HEK293 (cell line): ENCODE measurements at regions not wholly inside any gene's neighbourhood (a gene's known extent, or its start where the extent isn't known, plus 50 kb on each side); places are given as distances from the start of the nearest gene placed in this dataset.

Experiments
- CTCF ChIP-seq: fragments of 450-650 bp; formaldehyde crosslinking; IDR thresholded peaks from 2 replicates; pipeline ENCODE4 v1.5.1; 2016; ENCODE audit warnings: missing biosample characterization, missing genetic modification characterization
- ZBTB20 ChIP-seq: fragments of 450-650 bp; formaldehyde crosslinking; IDR thresholded peaks from 2 replicates; pipeline ENCODE4 v1.5.1; 2016; ENCODE audit warnings: missing biosample characterization, missing genetic modification characterization
- ZBTB7A ChIP-seq: fragments of 450-650 bp; formaldehyde crosslinking; IDR thresholded peaks from 2 replicates; pipeline ENCODE4 v1.5.1; 2016; ENCODE audit warnings: low read depth, missing biosample characterization, missing genetic modification characterization
- ZNF138 ChIP-seq: fragments of 450-650 bp; formaldehyde crosslinking; IDR thresholded peaks from 2 replicates; pipeline ENCODE4 v1.5.1; 2016; ENCODE audit warnings: missing biosample characterization, missing genetic modification characterization, borderline replicate concordance
- ZNF140 ChIP-seq: fragments of 450-650 bp; formaldehyde crosslinking; IDR thresholded peaks from 2 replicates; pipeline ENCODE4 v1.5.1; 2016; ENCODE audit warnings: missing biosample characterization, missing genetic modification characterization
- ZNF274 ChIP-seq, 2 experiments: fragments of 200-500 bp in 1 of 2; fragments of 450-650 bp in 1 of 2; sonication (Bioruptor generic) in 1 of 2; formaldehyde crosslinking in 1 of 2; IDR thresholded peaks; 2 replicates each; pipeline versions ENCODE4 v1.5.1 to v1.6.1; 2014 to 2016; ENCODE audit warnings: borderline replicate concordance in 1 of 2, inconsistent platforms in 1 of 2, low read length in 1 of 2, missing biosample characterization in 1 of 2, missing genetic modification characterization in 1 of 2
- ZNF354C ChIP-seq: fragments of 450-650 bp; formaldehyde crosslinking; IDR thresholded peaks from 2 replicates; pipeline ENCODE4 v1.5.1; 2016; ENCODE audit warnings: missing biosample characterization, missing genetic modification characterization, low read depth, borderline replicate concordance
- ZNF404 ChIP-seq: fragments of 450-650 bp; formaldehyde crosslinking; IDR thresholded peaks from 2 replicates; pipeline ENCODE4 v1.5.1; 2017; ENCODE audit warnings: missing biosample characterization, missing genetic modification characterization

- TF ChIP-seq CTCF (tag by site-specific recombination) (no peak), ZNF274 (IDR thresholded peaks at IDR 0.05; ENCODE audit: low read length) (no peak), ZNF274 (tag by site-specific recombination; IDR thresholded peaks at IDR 0.05; ENCODE audit: borderline replicate concordance) (no peak), ZNF140 (tag by site-specific recombination) (no peak), ZBTB20 (no peak), ZNF138 (tag by site-specific recombination) (no peak), ZBTB7A (tag by site-specific recombination) (no peak), ZNF354C (tag by site-specific recombination) (no peak), ZNF404 (tag by site-specific recombination) (no peak)
Measured at GRCh38 chr3:181764544-181764943, 52.8 kb downstream of the SOX2 start.
